Colon (tissue), 2 donors: ENCODE measurements at regions not wholly inside any gene's neighbourhood (a gene's known extent, or its start where the extent isn't known, plus 50 kb on each side); places are given as distances from the start of the nearest gene placed in this dataset.
"Not testable (repeated sequence)": the region's sequence is repeated elsewhere in the genome, so short reads cannot be mapped to it uniquely, and the experiment has no call there.

Experiments
- FAIRE-seq: peaks from 2 replicates; lab custom pipeline; 2012; peaks lifted over from hg19 to GRCh38; lab: Jason Lieb, UNC
- donor health status: control.
- donor health status: control.

DNA sequence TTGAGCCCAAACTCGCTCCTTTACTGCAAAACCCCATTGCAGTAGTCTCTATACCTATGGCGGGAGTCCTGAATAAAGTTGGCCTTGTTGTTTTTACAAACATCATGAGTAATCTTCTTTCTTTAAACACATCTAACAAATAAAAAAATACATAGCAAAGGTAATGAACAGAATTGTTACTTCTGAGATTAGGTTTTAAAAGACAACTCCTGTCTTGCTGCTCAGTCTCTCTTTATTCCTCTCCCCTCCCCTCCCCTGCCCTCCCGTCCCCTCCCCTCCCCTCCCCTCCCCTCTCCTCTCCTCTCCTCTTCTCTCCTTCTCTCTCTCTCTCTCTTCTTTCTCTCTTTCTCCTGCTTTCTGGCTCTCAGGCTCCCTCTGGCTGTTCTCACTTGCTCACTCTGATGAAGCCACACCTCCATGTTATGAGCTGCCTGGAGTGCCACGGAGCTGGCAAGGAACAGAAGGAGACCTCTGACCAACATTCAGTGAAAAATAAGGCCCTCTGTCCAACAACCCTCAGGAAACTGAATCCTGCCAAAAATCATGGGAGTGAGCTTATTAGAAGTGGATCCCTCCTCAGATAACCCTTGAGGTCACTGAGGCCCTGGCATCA, 300.7 kb upstream of the MIR17HG start:
- no peak for FAIRE-seq

GRCh38 chr13:91050970-91051369, 296.5 kb upstream of the MIR17HG start:
- no peak for FAIRE-seq

DNA sequence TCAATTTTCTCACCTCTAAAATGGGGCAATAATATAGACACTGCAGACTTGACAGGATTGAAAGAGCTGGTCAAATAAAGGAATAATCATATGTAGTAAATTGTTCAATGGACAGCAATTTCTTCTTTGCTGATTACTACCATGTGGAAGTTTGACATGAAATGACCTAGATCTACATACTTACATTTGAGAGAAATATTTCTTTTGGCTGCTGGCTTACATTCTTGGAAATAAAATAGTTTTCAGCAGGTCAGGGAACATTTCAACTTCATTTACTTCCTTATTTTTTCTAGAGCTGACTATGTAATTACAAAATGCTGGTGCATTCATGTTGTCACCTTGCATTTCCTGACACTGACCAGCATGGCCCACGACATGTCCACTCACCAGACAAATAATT, 294.6 kb upstream of the MIR17HG start:
- no peak for FAIRE-seq

DNA sequence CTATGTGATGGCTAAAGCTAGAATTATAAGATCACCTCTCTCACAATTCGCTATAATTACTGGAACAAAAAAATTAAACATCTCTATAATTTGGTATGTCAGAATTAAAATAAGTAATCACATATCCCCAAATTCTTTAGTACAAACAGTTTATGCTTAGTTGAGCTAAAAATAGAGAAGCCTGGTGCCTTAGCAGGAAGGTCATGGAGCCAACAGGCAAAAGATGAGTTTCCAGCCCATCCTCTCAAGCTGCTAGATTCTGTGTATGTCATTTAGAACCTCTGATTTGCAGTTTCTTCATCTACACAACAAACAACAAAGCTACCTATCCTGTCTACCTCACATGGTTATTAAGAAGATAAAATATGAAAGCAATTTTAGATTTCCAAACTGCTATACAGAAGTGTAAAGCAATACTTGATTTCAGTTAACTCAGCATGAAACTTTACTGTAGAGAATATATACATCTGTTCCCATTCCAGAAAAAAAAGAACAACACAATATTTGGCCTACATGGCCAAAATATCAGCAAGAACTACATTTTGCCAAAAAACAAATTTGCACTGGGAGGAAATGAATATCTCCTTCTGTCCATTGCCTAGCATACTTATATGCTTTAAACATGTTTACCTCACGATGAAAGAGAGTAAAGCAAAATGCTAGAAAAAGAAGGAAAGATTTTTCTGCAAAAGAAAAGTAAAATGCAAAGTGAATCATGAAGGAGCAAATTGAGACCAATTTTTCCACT, 294.0 kb upstream of the MIR17HG start:
- no peak for FAIRE-seq

DNA sequence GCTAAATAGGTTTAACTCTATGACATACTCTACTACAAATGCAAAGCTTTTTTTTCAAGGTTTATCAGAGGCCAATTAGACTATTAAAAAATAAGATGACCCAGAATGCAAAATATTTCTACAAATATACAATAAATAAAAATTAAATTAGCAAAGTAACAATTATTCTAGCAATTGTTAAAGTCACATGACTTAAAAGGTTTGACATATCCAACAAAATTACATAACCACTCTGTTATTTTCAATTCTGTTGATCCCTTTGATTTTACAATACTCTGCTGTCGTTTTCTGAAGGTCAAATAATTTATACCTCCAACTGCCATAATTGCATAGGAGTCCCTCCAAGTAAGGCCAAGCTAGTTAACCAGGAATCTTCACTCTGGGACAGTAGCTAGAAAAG, 292.6 kb upstream of the MIR17HG start:
- FAIRE-seq, result no peak

DNA sequence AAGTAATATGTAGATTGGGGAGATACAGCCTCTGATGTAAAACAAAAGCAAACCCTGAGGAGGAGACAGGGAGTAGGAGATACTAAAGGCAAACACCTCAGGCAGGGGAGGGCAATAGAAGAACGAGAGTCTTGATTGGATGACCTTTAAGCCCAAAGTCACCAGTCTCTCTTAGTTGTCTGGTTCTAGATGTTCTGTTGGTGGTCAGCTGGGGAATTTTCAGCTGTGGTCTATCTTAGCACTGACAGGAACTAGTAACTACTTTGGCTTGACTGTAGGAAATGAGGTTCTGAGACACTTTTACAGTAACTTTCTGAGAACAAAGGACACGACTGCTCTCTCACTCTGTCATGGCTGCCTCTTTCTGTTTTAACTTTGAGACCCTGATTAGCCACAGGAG, 290.7 kb upstream of the MIR17HG start:
- FAIRE-seq, result no peak

- FAIRE-seq, result not testable (repeated sequence)
These were observed 290.0 kb upstream of the MIR17HG start for GRCh38 chr13:91057507-91057906.

GRCh38 chr13:91058066-91058465, 289.4 kb upstream of the MIR17HG start:
- FAIRE-seq, result no peak

- FAIRE-seq, result no peak
These were observed 288.6 kb upstream of the MIR17HG start for GRCh38 chr13:91058919-91059318.

DNA sequence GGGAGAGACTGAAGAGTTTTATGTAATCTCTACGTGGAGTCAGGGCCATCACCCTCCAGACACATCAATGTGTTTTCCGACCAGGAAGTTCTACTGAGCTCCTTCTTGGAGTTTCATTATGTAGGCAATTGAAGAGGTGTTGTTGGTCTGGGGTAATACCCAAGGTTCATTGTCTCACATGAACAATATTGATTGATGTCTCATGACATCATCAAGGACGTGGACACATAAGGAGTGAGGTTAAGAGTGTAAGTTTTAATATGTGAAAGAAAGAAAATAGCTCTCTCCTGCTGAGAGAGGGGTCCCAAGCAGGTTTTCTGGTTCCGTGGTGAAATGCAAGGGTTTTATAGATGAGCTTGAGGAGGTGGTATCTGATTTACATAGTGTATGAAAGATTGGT, 280.7 kb upstream of the MIR17HG start:
- no peak for FAIRE-seq

GRCh38 chr13:91072486-91072885, 275.0 kb upstream of the MIR17HG start:
- FAIRE-seq, result no peak

DNA sequence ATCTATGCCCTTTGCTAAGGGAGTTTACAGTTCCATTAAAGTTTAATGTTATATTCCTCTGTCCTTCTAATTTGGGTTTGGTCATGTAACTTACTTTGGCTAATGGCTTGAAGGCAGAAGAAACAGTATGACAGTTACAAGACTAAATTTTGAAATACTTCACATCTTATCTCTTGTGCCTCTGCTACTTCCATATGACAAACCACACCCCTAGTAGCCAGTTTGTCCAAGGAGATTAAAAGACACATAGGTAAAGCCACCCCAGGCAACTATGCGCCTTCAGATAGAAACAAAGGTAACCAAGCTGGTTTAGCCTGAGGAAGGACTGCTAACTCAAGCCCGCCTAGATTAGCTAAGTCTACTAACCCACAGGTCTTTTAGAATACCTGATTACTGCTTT, 273.4 kb upstream of the MIR17HG start:
- no peak for FAIRE-seq

- FAIRE-seq, result no peak
These were observed 270.7 kb upstream of the MIR17HG start for GRCh38 chr13:91076830-91077229.

GRCh38 chr13:91078093-91078679, 269.3 kb upstream of the MIR17HG start:
- no peak for FAIRE-seq

DNA sequence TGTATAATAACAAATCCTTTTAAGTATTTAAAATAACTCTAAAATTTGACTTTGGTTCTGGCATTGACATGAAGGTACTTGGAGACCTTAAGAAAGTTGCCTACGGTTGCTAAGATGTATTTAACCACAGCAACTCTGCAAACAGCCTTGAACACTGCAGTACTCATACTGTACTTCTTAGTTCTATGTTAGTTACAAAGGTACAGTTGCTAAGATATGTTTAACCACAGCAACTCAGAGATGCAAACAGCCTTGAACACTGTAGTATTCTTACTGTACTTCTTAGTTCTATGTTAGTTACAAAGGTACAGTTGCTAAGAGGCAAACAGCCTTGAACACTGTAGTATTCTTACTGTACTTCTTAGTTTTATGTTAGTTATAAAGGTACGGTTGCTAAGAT, 268.3 kb upstream of the MIR17HG start:
- no peak for FAIRE-seq

GRCh38 chr13:91085127-91085526, 262.4 kb upstream of the MIR17HG start:
- no peak for FAIRE-seq

DNA sequence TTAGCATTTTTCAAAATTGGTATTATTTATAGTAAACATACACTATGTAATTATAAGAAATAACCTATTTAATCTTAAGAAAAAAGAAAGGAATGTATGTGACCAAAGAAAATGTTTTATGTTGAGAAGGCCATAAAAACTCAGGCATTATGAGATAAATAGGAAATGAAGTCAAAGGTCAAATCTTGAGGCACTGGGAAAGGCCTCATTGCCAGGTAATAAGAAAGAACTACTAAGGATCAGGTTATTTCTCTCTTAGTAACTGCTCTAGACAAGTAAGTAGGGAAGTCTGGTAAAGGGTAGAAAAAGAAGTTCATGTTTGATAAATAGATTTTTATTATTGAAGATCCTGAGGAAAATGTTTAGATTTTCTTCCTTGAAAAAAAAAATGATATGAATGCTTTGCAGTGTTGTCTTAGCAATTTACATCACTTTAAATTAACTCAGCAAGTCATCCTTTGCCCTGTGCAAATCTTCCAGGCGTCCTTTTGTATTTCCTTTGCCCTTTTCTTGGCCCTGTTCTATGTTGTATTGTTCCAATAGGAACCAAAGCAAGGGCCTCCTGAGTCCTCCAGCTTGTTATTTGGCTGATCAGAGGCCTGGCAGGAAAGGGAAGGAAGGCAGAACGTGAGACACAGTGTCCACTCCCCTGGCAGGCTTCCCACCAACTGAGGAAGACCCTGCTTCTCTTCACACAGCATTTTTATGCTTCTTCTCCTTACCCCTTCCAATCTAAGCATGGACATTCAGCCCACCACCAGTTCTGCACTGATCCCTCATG, 260.4 kb upstream of the MIR17HG start:
- no peak for FAIRE-seq

DNA sequence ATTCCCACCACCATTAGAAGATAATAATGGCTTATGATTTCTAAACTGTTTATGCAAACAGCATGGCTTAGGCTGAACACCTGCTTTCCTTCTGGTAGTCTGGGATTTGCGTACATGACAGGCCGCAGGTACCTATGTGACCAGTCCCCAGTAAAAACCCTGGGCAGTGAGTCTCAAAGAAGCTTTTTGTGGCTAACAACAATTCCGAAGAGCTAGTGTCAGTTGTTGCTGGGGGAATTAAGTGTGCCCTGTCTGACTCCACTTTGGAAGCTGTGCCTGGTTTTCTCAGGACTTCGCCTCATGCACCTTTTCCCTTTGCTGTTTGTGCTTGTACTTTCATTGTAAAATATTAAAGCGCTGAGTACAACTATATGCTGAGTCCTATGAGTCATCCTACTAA, 250.2 kb upstream of the MIR17HG start:
- no peak for FAIRE-seq

DNA sequence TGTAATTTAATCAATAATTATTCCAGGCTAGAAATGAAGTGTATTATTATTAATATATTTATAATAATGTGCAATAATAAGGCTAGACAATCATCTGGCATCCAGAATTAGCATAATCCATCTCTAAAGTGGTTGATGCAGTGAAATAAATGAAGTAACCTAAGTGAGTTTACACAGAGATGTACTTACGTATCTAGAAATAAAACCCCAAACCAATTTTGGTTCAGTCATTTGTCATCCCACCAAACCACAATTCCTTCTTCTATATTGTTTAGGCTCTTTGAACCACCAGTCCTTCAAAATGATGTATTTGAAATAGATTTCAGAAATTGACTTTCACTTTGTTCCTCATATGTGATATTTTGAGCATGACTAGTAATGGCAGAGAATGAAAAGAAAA, 247.6 kb upstream of the MIR17HG start:
- no peak for FAIRE-seq

DNA sequence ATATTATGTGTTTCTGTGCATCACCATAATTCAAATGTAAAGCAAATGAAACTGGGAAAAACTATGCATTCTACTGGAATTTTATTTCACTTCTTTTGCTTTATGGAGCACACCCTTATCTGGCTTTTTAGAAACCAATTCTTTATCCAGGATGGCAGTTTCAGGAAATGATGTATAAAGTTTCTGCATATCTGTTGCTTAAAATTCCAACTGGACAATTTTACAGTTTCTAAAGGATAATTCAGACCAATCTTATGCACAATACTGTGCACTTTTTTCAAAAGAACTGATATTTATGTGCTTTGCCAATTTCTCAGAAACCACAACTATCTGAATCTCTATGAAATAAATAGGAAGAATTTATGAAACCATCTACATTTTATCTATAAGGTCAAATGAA, 246.5 kb upstream of the MIR17HG start:
- FAIRE-seq, result no peak

GRCh38 chr13:91101381-91101780, 246.1 kb upstream of the MIR17HG start:
- no peak for FAIRE-seq

DNA sequence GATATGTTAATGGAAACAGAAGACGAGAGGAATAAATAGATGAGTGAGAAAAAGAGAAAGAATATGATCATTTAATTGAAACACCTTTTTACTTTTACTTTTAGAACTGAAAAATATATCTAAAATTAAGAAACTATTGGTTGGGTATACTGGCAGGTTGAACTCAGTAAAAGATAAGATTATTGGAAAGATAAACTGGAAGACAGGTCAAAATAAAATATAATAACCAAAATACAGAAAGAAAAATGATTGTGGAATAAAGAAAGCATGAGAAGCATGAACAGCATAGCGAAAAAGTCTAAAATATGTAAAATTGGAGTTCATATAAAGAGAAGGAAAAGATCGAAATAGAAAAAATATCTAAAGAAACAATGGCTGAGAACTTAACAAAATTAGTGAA, 242.2 kb upstream of the MIR17HG start:
- no peak for FAIRE-seq

- FAIRE-seq, result no peak
These were observed 240.9 kb upstream of the MIR17HG start for GRCh38 chr13:91106565-91106964.
